ENCODE measurements at regions not wholly inside any gene's neighbourhood (a gene's known extent, or its start where the extent isn't known, plus 50 kb on each side); places are given as distances from the start of the nearest gene placed in this dataset.

- ChIA-PET POLR2A (ENCODE audit: low non-redundant PET) (no interaction called here), CTCF (no interaction called here)
- DNase-seq (ENCODE audit: low spot score): no peak
- TF ChIP-seq CTCF (conservative IDR thresholded peaks at IDR 0.05; ENCODE audit: low read depth): no peak
- no peak overlapping the region for H3K27ac ChIP-seq
Measured at GRCh38 chr11:104531075-104531474, 367.1 kb upstream of the PDGFD start.

DNA sequence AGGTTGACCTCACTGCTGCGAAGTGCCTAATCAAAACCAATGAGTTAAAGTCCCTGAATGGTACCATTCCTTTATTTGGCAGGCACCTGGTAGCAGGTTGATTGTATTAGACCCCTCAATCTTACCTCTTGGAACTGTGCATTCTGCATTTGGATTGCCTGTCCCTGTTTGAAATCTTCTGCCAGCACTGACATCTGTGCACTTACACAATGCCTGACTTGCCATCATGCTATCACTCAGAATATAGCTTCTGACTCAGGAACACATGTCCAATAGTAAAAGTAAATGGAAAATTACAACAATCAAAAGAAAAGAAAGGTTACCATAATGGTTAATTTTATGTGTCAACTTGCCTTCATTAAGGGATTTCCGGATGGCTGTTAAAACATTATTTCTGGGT is 366.0 kb upstream of the PDGFD start:
- TF ChIP-seq CTCF (conservative IDR thresholded peaks at IDR 0.05; ENCODE audit: low read depth): no peak
- no peak overlapping the region for H3K27ac ChIP-seq
- DNase-seq (ENCODE audit: low spot score): no peak
- POLR2A ChIA-PET (ENCODE audit: low non-redundant PET): no interaction called here
- CTCF ChIA-PET: interaction anchor here (0.6 kb wide), 1 partner anchor 131 kb away, joined by 7 read pairs; no protein-coding TSS in a partner anchor

GRCh38 chr11:104529213-104529612 is 365.3 kb upstream of the PDGFD start:
- no peak for DNase-seq (ENCODE audit: low spot score)
- no peak overlapping the region for H3K27ac ChIP-seq
- no peak for TF ChIP-seq CTCF (conservative IDR thresholded peaks at IDR 0.05; ENCODE audit: low read depth)
- POLR2A ChIA-PET (ENCODE audit: low non-redundant PET): no interaction called here
- CTCF ChIA-PET: no interaction called here

- ChIA-PET POLR2A (ENCODE audit: low non-redundant PET) (no interaction called here), CTCF (no interaction called here)
- TF ChIP-seq CTCF (conservative IDR thresholded peaks at IDR 0.05; ENCODE audit: low read depth): no peak
- DNase-seq (ENCODE audit: low spot score): no peak
- H3K27ac ChIP-seq: no peak overlapping the region
Measured at GRCh38 chr11:104526006-104526405, 362.1 kb upstream of the PDGFD start.

DNA sequence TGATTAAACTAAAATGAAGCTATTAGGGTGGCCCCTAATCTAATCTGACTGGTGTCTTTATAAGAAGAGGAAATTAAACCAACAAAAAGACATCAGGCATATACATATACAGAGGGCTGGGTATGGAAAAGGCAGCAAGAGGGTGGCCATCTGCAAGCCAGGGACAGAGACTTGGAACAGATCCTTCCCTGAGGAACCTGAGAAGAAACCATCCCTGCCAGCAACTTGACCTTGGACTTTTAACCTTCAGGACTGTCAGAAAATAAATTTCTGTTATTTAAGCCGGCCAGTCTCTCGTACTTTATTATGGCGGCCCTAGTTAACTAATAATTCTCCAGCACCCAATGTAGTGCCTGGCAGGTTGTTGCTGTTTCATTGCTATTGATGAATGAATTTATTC is 361.5 kb upstream of the PDGFD start:
- POLR2A ChIA-PET (ENCODE audit: low non-redundant PET): no interaction called here
- CTCF ChIA-PET: no interaction called here
- TF ChIP-seq CTCF (conservative IDR thresholded peaks at IDR 0.05; ENCODE audit: low read depth): no peak
- no peak overlapping the region for H3K27ac ChIP-seq
- DNase-seq (ENCODE audit: low spot score): no peak

DNA sequence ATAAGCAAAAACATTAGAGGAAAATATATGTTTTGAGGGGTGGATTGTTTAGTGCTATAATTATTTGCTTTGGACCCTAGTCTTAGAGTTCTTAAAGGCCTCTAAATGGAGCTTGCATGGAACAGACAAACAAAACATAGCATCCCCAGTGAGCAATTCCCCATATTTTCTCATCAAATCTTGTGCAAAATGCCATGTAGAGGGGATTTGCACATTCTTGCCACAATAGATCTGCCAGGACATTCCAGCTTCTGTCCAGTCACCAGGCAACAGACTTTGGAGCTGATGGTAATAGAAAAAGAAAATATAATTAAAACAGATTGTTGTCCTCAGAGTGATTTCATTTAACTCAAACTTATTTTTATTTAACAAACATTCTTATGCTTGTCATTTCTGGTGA is 360.3 kb upstream of the PDGFD start:
- H3K27ac ChIP-seq: no peak overlapping the region
- ChIA-PET CTCF (no interaction called here), POLR2A (ENCODE audit: low non-redundant PET) (no interaction called here)
- TF ChIP-seq CTCF (conservative IDR thresholded peaks at IDR 0.05; ENCODE audit: low read depth): no peak
- DNase-seq (ENCODE audit: low spot score): no peak

DNA sequence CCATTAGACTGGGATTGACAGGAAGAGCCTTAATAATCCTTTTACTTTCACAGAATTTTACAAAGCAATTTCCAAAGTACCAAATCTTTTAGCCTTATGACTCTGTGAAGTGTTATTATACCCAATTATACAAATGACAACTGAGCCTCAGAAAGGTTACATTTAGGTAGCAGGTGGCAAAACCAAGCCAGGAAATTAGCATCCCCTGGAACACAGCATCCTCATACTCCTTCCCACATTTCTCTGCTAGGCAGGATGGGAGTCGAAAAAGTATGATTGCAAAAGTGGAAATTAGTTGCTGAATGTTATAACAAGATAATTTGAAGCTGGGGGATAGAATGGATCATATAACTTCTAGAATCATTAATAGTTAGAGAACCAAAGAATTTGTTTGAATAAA is 359.7 kb upstream of the PDGFD start:
- no peak for TF ChIP-seq CTCF (conservative IDR thresholded peaks at IDR 0.05; ENCODE audit: low read depth)
- DNase-seq (ENCODE audit: low spot score): no peak
- ChIA-PET CTCF (no interaction called here), POLR2A (ENCODE audit: low non-redundant PET) (no interaction called here)
- H3K27ac ChIP-seq: no peak overlapping the region
